Activated CD4-positive, alpha-beta T cell treated with anti-CD3 and anti-CD28 coated beads, Interleukin-2, Interleukin-6, amounts not matched to agents 100 ng/mL and 50 ng/mL, durations not matched to agents 16 hours and 8 hours (primary cell): ENCODE measurements at regions not wholly inside any gene's neighbourhood (a gene's known extent, or its start where the extent isn't known, plus 50 kb on each side); places are given as distances from the start of the nearest gene placed in this dataset.
"Not testable (repeated sequence)": the region's sequence is repeated elsewhere in the genome, so short reads cannot be mapped to it uniquely, and the experiment has no call there.

Experiments
- DNase-seq: peaks from one replicate; pipeline ENCODE4 v3.0.0-alpha.2; 2020

DNA sequence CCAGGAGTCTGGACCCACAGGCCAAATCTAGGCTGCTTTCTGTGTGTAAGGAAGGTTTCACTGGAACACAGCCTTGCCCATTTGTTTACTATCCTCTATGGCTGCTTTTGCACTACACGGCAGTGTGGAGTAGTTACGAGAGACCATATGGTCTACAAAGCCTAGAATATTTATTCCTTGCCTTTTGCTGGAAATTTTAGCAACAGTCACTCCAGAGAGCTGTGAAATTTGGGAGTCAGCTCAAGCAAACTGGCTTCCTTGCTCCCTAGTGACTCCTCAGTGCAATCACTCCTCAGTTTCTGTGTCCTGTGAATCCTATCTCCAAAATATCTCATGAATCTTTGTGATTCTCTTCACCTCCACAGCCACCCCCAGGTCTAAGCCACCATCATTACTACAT lies 99.0 kb upstream of the CPEB2 start:
- DNase-seq: no peak

DNA sequence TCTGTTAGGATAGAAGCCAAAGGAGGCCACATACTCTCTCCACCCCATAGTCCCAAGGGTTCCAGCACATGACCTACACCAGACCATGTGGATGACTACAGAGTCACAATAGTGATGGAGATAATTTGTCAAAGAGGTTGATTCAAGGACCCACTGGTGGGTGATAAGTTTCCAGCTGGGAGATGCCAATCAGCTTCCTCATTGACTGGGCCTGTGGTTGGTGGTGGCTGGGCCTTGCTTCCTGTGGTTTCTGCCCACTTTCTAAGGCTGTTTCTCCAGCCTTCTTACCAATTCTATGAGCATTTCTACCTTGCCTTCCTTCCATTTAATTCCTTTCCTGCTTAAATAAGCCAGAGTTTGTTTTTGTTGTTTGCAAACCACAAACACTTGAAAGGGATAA lies 95.5 kb upstream of the CPEB2 start:
- no peak for DNase-seq

DNA sequence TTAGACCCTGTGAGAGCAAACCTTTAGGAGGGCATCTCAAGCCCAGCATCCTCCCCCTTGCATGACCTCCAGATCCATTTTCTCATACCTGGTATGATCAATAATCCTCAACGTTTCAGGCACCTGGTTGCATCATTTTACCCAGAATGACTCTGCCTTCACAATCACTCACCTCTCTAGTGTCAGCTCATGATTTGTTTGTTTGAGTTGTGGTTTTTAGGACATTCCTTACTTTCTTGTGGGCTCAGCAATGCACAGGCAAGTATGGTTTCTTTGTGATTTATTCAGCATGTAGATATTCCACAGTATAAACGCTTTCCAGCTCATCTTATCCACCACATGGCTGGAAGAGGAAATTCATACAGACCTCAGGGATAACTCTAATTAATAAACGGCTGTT lies 93.6 kb upstream of the CPEB2 start:
- DNase-seq: no peak

DNA sequence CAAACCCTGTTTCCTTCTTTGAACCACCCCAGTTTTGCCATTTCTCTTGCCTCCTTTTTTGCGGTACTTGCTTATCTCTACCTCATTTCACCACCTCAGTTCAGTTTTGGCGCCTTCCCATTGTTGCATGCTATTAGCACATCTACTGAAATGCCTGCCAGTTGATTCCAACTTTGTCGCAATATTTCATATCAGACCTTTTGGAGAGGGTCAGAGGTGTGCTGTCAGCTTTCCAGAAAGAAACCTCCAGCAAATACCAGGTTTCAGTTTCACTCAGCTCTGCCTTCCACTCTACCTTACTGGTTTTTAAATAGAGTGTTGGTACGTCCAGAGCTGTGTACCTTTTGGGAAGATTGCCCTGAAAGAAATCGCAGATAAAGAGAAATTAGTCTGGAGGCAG lies 91.9 kb upstream of the CPEB2 start:
- DNase-seq: no peak

DNA sequence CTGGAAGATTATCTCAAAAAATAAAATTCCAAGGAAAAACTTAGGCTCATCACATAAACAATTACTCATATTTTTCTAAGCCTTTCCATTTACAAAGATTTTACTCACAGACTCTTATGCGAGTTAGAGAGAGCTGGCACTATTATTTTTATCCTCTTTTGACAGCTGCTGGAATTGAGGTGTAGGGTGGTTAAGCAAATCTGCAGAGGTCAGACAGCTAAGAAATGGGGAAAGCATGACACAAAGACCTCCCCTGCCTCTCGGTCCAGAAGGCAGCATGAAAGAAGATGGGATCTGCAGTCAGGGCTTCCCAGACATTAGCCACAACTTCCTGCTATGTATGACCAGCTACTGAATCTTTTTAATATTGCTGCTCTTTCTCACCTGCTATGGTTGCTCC lies 89.9 kb upstream of the CPEB2 start:
- no peak for DNase-seq

DNA sequence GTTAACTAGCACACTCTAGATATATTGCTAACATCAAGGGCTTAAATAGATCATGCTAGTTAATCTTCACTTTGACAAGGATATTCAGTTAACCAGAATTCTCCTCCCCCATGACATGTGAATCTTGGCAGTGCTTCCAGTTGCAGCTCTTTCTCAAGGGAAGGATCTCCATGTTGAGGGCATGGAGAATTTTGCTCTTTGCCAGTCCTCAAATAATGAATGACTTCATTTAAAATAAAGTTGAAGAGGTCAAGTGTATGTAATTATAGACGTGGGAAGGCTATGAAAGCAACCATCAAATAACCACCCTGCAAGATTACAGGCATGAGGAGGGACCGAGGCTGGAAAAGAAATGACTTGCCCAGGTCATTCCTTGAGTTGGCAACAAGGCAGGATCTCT lies 87.3 kb upstream of the CPEB2 start:
- DNase-seq: no peak

DNA sequence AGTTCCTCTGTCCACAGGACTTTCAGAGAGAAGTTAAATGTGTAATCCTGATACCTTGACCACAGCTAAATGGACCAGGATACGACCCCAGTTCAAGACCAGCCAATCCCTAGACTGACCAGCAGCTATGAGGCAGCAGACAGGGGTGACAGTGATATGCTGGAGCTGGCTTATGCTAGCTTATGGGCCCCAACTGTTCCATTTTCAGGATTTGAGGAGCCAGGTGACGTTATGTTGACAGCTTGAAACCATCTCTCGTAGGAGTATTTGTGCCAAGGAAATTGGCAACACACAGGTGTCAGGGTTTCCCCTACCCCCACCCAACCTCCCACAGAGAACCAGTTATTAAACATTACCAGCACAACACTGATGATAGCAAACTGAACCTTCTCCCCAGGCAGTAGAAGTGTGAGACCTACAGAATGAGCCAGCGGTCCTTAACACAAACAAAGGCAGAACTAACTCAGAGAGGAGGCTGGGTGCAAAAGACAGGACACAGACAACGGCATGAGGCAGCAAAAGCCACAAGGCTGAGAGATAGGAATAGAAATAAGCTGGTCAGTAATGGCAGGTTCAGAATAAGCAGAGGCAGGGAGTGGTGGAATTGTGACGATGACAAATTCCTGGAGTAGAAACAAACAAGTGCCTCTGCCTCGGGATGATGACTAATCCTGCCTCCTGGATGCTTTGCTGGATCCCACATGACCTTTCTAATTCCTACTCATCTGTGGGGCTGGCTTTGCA lies 85.6 kb upstream of the CPEB2 start:
- DNase-seq: no peak

DNA sequence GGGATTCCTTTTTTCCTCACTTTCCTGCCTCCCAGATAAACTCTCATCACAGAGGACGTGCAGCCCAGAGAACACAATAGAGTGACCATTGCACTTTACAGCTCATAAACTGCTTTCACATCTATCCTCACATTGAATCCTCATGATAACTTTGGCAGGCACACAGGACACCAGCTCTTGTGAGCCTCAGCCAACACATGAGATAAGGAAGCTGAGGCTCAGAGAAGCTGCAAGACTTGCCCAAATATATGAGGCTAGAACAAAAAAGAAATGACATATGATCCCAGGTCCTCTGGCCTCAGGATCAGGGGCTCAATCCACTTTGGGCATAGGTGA lies 85.0 kb upstream of the CPEB2 start:
- DNase-seq: no peak

DNA sequence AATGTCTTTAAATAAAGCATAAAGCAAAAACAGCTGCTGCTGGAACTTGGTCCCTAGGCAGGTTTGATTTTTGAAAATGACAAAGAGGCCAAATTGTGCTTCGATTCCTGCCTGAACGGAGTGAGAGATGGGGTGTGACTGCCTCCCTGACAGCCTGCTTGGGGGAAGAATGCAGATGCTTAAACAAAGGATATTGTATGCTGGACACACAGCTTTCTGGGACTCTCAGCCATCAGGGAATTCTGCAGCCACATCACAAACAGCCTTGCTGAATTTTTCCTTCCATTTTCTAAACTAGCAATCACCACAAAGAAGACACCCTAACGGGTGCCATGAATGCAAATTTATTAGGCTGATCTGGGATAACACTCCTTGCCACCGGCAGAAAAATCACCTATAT lies 83.9 kb upstream of the CPEB2 start:
- no peak for DNase-seq

DNA sequence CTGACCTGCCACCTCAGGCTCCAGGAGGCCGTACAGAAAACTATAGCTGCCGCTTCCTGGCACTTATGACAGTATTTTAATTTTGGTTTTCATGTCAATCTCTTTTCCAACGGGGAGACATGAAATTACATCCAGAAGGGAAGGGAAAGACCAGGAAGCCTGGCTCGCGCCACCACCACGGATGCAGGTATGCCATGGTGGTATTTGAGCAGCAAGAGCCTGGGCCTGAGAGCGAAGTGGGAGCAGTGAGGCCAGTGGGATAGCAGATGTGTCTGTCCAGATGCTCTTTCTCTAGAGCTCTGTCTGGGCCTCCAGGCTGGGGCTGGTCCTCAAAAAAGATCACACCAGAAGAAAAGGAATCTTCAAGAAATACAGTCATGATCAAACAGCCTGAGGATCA lies 82.5 kb upstream of the CPEB2 start:
- no peak for DNase-seq

DNA sequence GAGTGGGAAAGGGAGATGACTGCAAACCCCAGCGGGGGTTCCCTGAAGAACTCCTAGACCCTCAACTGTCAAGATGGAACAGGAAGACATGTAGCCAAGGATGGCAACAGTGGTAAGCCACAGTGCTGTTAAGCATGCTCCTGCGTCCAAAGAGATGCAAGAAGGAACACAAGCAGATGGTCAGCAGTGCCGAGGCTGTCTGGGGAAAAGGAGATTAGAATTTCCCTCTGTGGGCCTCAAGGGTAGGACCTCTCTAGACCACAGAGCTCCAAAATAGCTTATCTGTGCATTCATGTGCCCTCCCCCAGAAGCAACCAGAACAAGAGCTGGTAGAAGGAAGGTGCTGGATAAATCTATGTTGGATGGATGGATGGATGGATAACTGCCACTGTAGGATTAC lies 82.0 kb upstream of the CPEB2 start:
- no peak for DNase-seq

DNA sequence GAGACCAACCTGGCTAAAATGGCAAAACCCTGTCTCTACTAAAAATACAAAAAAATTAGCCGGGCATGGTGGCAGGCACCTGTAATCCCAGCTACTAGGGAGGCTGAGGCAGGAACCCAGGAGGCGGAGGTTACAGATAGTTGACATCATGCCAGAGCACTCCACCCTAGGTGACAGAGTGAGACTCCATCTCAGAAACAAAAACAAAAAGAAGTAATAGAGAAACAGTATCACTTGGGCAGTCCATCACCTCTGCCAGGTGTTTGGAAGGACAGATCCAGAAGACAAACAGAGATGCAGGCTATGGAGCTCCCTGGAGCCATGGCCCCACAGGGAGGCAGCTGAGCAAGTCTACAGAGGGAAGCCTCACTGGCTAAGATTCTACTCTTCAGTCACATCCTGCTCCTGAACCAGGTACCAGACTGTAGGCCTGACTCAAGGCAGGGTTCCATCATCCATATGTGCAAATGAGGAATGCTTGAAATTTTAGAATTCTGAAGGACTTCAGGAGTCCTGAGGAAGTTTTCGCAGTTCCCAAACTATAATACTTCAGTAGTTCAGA lies 81.4 kb upstream of the CPEB2 start:
- no peak for DNase-seq

DNA sequence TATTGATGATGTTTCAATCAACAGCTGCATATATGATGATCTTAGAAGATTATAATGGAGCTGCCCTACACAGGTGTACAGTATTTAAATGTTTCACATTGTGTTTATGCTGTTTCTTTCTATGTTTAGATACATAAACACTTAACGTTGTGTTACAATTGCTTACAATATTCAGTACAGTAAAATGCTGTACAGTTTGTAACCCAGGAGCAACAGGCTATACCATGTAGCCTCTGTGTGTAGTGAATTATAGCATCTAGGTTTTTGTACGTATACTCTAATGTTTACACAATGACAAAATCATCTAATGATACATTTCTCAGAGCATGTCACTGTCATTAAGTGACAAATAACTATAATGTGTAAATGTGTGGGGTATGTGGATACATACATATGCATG lies 80.5 kb upstream of the CPEB2 start:
- not testable (repeated sequence) for DNase-seq

DNA sequence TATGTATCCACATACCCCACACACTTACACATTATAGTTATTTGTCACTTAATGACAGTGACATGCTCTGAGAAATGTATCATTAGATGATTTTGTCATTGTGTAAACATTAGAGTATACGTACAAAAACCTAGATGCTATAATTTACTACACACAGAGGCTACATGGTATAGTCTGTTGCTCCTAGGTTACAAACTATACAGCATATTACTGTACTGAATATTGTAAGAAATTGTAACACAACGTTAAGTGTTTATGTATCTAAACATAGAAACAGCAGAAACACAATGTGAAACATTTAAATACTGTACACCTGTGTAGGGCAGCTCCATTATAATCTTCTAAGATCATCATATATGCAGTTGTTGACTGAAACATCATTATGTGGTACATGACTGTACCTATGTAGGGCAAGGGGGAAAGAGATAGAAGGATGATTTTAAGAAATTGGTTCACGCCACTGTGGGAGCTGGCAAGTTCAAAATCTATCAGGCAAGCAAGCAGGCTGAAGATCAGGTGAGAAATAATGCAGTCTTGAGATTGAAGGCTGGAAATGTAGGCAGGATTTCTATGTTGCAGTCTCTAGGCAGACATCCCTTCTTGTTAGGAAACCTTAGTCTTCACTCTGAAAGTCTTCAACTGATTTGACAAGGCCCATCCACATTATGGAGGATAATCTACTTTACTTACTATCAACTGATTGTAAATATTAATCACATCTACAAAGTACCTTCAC lies 78.0 kb upstream of the CPEB2 start:
- DNase-seq: no peak

DNA sequence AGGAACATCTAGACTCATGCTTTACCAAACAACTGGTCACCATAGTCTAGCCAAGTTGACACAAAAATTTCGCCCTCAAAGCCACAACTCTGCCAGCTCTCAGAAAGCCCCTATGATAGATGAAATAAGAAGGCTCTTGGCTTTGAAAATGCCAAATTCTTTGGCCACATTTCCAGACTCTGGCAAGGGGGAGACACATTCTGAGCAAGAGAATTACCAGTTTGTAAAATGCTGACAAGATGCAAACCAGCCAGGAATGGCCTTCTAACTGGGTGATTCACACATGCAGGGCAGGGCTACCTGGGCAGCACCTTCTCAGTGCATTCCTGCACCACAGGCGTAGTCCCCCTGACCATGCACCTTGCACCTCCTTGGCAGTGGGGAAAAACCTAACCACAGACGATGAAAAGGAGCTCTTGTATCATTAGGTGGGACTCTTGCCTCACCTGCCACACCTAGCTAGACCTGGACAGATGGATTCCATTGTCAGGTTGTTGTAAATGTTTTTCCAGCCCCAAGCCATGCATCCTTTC lies 77.4 kb upstream of the CPEB2 start:
- no peak for DNase-seq

DNA sequence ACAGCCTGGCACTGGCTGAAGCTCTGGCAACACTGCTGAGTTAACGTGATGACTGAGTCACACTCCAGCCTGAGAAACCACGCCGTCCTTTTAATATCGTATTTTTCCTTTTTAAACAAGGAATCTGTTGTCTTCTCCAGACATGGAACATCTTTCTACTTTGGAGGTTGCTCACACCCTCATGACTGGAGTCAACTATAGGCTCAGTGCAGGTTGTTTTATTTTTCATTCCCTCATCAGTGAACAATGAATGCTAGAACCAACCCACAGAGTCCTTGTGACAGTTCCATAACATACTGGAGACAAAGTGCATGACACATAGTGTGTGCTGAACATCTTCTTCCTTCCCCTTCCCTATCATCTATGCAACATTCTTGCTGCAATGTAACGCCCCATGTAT lies 76.8 kb upstream of the CPEB2 start:
- no peak for DNase-seq

DNA sequence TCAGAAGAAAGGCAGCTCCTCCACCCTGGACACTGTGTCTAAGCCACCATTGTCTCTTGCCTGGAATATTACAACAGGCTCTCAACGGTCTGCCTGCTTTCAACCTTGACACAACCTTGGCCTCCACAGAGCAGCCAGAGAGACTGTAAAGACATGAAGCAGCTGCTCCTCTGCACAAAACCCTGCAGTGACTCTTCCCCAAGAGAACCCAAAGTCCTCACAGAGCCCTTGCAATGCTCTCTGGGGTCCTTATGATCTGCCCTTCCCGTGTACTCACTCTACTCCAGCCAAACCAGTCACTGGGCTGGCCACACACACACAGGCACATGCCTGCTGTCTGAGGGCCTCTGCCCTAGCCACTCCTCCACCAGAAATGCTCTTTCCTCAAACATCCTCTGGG lies 75.9 kb upstream of the CPEB2 start:
- DNase-seq: no peak

DNA sequence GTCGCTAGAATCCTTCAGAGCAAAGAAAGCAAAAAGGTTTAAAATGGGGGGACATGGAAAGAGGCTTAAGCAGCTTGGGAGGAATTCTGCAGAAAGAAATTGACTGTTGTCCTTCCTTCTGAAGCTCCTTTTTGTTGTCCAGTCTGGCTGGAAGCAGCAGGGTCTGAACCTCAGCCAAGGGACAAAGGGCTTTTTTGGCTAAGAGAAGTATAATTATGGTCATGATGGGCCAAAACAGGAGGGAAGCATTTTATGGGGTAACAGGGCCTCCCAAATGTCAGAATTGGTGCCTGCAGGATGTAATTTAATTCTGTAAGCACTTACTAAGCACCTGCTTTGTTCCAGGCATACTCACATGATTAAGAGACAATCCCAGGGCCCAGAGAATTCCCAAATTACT lies 74.2 kb upstream of the CPEB2 start:
- no peak for DNase-seq

DNA sequence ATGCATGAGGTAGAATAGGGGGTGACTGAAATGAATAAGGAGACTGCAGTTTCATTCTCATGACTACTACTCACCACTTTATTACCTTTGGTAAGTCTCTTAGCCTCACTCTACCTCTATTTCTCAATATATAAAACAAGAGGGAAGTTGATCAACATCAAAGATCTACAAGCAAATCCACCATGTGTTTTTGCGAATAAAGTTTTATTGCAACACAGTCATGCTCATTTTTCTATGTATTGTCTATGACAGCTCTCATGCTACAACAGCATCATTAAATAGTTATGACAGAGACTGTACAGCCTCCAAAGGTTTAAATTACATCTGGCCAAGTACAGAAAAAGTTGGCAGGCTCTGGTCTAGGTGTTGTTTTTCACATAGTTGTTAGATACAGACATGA lies 72.6 kb upstream of the CPEB2 start:
- no peak for DNase-seq

DNA sequence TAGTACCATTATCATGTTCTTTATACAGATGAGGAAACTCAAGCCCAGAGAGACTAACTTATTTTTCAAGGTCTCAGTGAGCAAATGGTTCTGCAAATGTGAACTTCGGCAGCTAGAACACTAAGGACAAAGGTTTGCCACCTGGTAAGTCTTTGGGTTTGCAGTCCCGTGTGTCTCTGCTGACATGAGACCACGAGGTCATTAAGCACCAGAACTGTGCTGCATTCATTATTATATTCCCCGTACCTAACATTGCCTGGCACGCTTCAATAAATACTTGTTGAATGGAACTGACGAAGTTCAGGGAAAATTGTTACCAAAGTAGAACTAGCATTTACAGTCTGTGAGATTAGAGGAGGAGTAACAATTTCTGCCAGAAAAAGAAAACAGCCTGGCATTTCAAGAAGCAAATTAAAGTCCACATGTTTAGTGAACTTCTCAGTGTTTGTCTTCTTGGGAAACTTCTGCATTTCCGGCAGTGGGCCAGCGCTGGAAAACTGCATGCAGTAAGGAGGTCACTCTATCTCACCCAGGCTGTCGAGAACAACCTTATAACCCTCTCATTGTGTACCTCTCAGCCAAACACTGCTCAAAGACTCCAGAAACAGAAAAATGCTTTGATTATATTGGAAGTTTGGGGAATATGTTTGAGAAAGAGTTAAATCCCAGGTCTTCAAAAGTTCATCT lies 67.4 kb upstream of the CPEB2 start:
- no peak for DNase-seq

DNA sequence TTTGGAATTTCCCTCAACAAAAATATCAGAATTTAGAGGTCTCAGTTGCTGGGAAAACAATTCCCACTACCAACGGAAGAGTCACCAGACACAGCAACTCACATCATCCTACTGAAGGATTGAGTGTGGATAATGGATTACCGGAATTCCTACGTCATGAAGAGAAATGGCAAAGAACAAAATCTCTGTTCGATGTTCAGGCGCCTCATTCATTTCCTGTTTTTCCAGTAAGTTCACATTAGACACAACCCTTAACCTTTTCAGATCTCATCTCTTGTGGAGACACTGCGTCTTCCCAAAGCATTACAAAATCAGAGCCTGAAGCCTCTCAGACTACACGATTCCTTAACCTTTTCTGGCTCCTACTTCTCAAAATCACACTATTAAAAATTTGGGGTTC lies 58.5 kb upstream of the CPEB2 start:
- no peak for DNase-seq

DNA sequence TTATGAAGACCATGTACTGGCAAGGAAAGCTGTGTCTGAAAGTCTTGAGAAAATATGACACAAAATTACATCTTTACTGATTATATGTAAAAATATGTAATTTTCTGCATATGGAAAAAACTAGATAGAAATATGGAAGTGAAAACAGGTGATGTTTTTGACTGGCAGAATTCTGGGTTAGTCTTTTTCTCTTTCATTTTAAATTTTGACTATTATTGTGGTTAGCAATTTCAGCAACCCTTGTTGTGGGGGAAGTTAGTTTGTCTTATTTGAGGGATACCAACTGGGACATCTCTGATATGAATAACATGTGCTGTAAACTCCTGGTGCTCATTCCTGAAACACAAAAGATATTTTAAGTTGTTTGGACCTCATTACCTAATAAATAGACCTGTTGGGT lies 49.9 kb upstream of the CPEB2 start:
- DNase-seq: no peak
